Activated naive CD8-positive, alpha-beta T cell (primary cell): ENCODE measurements at regions not wholly inside any gene's neighbourhood (a gene's known extent, or its start where the extent isn't known, plus 50 kb on each side); places are given as distances from the start of the nearest gene placed in this dataset.

Experiments used
- H3K27ac Mint-ChIP-seq: one replicate; pipeline ENCODE4 v1.8.0; 2021; ENCODE audit warnings: mixed read lengths
- H3K27me3 Mint-ChIP-seq: one replicate; pipeline ENCODE4 v1.8.0; 2021; ENCODE audit warnings: mixed read lengths
- H3K36me3 Mint-ChIP-seq: one replicate; pipeline ENCODE4 v1.8.0; 2021; ENCODE audit warnings: mixed read lengths
- H3K4me1 Mint-ChIP-seq: one replicate; pipeline ENCODE4 v1.8.0; 2021; ENCODE audit warnings: low read depth, mixed read lengths
- H3K4me3 Mint-ChIP-seq: one replicate; pipeline ENCODE4 v1.8.0; 2021; ENCODE audit warnings: mild to moderate bottlenecking, mixed read lengths
- H3K9me3 Mint-ChIP-seq: one replicate; pipeline ENCODE4 v1.8.0; 2021; ENCODE audit warnings: low read depth, mixed read lengths

DNA sequence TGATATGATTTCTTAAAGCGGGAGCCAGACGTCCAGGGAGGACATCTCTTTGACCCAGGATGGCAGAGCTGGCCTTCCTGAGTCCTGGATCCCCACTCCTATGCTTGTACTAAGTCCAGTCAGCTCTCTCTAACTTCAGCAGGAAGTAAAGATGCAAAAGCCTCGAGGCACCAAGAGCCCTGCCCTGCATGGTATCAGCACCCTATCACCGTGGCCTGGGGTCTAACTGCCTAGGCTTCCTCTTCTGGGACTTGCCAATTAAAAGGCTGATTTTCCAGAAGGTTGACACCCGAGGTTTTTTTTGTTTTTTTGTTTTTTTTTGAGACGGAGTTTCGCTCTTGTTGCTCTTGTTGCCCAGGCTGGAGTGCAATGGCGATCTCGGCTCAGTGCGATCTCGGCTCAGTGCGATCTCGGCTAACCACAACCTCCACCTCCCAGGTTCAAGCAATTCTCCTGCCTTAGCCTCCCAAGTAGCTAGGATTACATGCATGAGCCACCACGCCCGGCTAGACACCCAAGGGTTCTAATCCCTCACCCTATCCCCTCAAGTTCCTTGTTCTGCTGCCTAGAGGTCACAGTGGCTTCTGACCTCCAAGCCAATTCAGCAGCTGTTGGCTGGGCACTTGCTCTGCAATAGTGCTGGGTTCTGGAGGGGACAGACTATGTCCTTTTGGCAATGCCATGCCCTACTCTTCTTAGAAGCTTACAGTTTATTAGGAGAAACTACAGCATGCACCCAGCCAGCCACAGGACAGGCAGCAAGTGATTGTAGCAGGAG, 50.6 kb upstream of the FTH1 start:
- Mint-ChIP-seq H3K36me3 (peaks cover 5% of the 10 kb centered on the region), H3K27ac (no peak overlapping the region), H3K4me1 (no peaks in the 10 kb centered on the region), H3K4me3 (no peak overlapping the region), H3K9me3 (peaks cover 6% of the 10 kb centered on the region), H3K27me3 (no peaks in the 10 kb centered on the region)
